CD8-positive, alpha-beta memory T cell (primary cell): ENCODE measurements at regions not wholly inside any gene's neighbourhood (a gene's known extent, or its start where the extent isn't known, plus 50 kb on each side); places are given as distances from the start of the nearest gene placed in this dataset.

Source experiments
- CTCF ChIA-PET: fragments of 350-600 bp; sonication (Branson Sonifier 250); formaldehyde crosslinking; loops from one replicate; lab custom pipeline; 2021; ENCODE audit warnings: antibody characterized with exemption; lab: Charles Lee
- POLR2A ChIA-PET: fragments of 350-600 bp; sonication (Branson Sonifier 250); formaldehyde crosslinking; loops from one replicate; lab custom pipeline; 2021; ENCODE audit warnings: antibody characterized with exemption; lab: Charles Lee
- DNase-seq, 5 donors: peaks; one replicate each; pipeline versions ENCODE4 v3.0.0 to v3.0.0-alpha.2; 2020 to 2022; ENCODE audit warnings: mixed read lengths in 1 of 5
- H3K27ac ChIP-seq: one replicate; pipeline ENCODE4 v1.7.0; 2013; ENCODE audit warnings: low read depth, mild to moderate bottlenecking, low read length, moderate library complexity
- H3K27me3 ChIP-seq: 2 replicates; pipeline ENCODE4 v1.7.0; 2013; ENCODE audit warnings: low read length, mild to moderate bottlenecking; ENCODE audit not compliant: insufficient read depth, poor library complexity, severe bottlenecking
- H3K36me3 ChIP-seq: 2 replicates; pipeline ENCODE4 v1.7.0; 2013; ENCODE audit warnings: mild to moderate bottlenecking, low read length, moderate library complexity; ENCODE audit not compliant: insufficient read depth
- H3K4me1 ChIP-seq: 2 replicates; pipeline ENCODE4 v1.7.0; 2013; ENCODE audit warnings: mild to moderate bottlenecking, low read length, moderate library complexity; ENCODE audit not compliant: insufficient read depth
- H3K4me3 ChIP-seq: 2 replicates; pipeline ENCODE4 v1.7.0; 2013; ENCODE audit warnings: mild to moderate bottlenecking, low read length
- H3K9me3 ChIP-seq: 2 replicates; pipeline ENCODE4 v1.7.0; 2013; ENCODE audit warnings: mild to moderate bottlenecking, low read length
- H3K27ac Mint-ChIP-seq, 8 donors: one replicate each; pipeline ENCODE4 v1.8.0; 2020 to 2021; ENCODE audit warnings: mixed read lengths in 8 of 8, mild to moderate bottlenecking in 6 of 8, inconsistent platforms in 3 of 8, moderate library complexity in 3 of 8
- H3K27me3 Mint-ChIP-seq, 2 donors: one replicate each; pipeline ENCODE4 v1.8.0; 2020 to 2021; ENCODE audit warnings: mixed read lengths in 2 of 2, mild to moderate bottlenecking in 1 of 2, moderate library complexity in 1 of 2
- H3K36me3 Mint-ChIP-seq, 3 donors: one replicate each; pipeline ENCODE4 v1.8.0; 2020 to 2021; ENCODE audit warnings: mixed read lengths in 3 of 3, inconsistent platforms in 1 of 3, mild to moderate bottlenecking in 1 of 3
- H3K4me1 Mint-ChIP-seq, 3 donors: one replicate each; pipeline ENCODE4 v1.8.0; 2020 to 2021; ENCODE audit warnings: mixed read lengths in 3 of 3, inconsistent platforms in 1 of 3, mild to moderate bottlenecking in 1 of 3
- H3K4me3 Mint-ChIP-seq, 7 donors: one replicate each; pipeline ENCODE4 v1.8.0; 2020 to 2021; ENCODE audit warnings: mixed read lengths in 7 of 7, mild to moderate bottlenecking in 6 of 7, moderate library complexity in 4 of 7, inconsistent platforms in 2 of 7
- H3K9me3 Mint-ChIP-seq, 5 donors: one replicate each; pipeline ENCODE4 v1.8.0; 2020 to 2022; ENCODE audit warnings: mixed read lengths in 5 of 5, mild to moderate bottlenecking in 3 of 5, moderate library complexity in 2 of 5, inconsistent platforms in 1 of 5

DNA sequence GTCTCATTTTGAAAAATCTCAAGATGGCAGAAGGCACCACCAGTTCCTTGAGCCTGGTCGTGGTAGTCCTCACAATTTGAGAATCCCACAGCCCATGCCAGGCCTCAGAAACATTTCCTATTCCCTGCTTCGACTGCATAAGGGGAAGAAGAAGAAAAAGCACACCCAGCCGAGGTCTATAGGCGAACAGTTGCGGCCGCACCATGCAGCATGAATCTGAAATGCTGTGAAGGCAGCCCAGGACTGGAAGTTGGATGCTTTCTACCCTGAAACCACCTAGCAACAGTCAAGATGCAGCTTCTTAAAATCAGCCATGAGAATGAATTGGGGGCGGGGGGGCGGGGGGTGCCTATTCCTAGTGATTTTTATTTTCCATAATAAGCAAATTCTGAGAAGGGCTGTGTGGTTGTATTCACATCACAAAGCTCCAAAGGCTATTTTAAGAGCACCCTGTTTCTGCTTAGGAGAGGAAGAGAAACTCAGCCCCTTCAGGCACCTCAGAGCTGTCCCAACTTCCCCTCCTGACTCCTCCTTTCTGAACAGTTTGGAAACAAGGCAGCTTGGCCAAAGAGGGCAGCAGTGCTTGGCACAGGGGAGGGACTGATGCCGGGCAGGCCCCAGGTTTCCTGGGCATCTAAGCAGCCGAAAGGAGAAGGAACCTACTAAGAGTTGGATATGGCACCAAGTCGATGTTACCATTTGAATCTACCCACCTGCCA is 172.5 kb upstream of the FOXN3 start:
- H3K4me1 ChIP-seq: peaks cover 19% of the 10 kb centered on the region
- H3K27ac ChIP-seq: no peak overlapping the region
- no peaks in the 10 kb centered on the region for H3K9me3 ChIP-seq
- H3K4me3 ChIP-seq: no peak overlapping the region
- no peaks in the 10 kb centered on the region for H3K27me3 ChIP-seq
- no peaks in the 10 kb centered on the region for H3K27me3 Mint-ChIP-seq
- ChIA-PET POLR2A (no interaction called here), CTCF (no interaction called here)
- peaks cover 0 to 13% (median 5%) of the 10 kb centered on the region in 5 donors for H3K9me3 Mint-ChIP-seq
- peaks cover 29 to 53% (median 49%) of the 10 kb centered on the region in 3 donors for H3K36me3 Mint-ChIP-seq
- H3K36me3 ChIP-seq: peaks cover 3% of the 10 kb centered on the region
- no peak overlapping the region for H3K4me3 Mint-ChIP-seq
- peaks cover 74 to 92% (median 76%) of the 10 kb centered on the region in 3 donors for H3K4me1 Mint-ChIP-seq
- no peak for DNase-seq
- peak overlapping the region in 5 of 8 donors; percentile 25 to 79 (median 52) for H3K27ac Mint-ChIP-seq

DNA sequence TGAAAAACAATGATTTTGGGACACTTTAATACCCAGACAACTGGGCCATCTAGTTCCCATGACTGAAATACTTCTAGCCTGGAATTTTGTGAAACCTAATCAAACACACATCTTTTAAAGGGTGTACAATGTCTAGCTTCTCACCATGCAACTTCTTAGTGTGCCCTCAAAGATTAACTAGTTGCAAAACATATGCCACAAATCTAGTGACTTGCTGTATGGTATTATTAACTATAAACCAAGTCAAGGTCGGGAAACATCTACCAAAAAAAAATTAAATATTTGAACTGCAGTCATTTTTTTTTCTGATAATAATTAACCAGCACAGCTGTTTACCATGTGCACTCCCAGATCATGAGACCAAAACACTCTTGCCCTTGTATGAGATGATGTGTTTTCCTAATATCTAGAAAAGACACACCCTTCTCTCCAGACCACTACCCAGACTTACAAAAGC is 171.8 kb upstream of the FOXN3 start:
- Histone ChIP-seq H3K27ac (no peak overlapping the region), H3K36me3 (peaks cover 3% of the 10 kb centered on the region), H3K27me3 (no peaks in the 10 kb centered on the region), H3K4me1 (peaks cover 19% of the 10 kb centered on the region), H3K4me3 (no peak overlapping the region), H3K9me3 (no peaks in the 10 kb centered on the region)
- peak overlapping the region in 3 of 8 donors; percentile 48 to 79 (median 52) for H3K27ac Mint-ChIP-seq
- H3K36me3 Mint-ChIP-seq: peaks cover 26 to 46% (median 42%) of the 10 kb centered on the region in 3 donors
- CTCF ChIA-PET: no interaction called here
- H3K4me1 Mint-ChIP-seq: peaks cover 74 to 89% (median 76%) of the 10 kb centered on the region in 3 donors
- no peak overlapping the region for H3K4me3 Mint-ChIP-seq
- H3K9me3 Mint-ChIP-seq: peaks cover 0 to 13% (median 5%) of the 10 kb centered on the region in 5 donors
- POLR2A ChIA-PET: no interaction called here
- no peak for DNase-seq
- H3K27me3 Mint-ChIP-seq: no peaks in the 10 kb centered on the region

DNA sequence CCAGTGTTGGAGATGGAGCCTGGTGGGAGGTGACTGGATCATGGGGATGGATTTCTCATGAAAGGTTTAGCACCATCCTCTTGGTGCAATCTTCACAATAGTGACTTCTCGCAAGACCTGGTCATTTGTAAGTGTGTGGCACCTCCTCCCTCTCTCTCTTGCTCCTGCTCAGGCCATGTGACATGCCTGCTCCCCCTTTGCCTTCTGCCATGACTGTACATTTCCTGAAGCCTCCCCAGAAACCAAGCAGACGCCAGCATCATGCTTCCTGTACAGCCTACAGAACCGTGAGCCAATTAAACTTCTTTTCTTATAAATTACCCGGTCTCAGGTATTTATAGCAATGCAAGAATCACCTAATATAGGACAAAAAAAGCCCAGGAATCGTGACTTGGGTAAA is 171.0 kb upstream of the FOXN3 start:
- H3K4me1 Mint-ChIP-seq: peaks cover 77 to 88% (median 81%) of the 10 kb centered on the region in 3 donors
- no peak for DNase-seq
- POLR2A ChIA-PET: no interaction called here

DNA sequence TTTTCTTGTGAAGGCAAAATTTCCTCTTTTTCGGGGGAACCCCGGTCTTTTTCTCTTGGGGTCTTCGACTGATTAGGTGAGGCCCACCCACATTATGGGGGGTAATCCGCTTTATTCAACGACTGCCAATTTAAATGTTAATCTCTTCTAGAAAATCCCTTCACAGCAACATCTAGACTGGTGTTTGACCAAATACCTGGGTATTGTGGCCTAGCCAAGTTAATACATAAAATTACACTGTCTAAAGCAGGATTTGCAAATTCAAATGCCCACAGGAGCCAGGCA is 170.0 kb upstream of the FOXN3 start:
- no peak for DNase-seq
- peaks cover 8% of the 10 kb centered on the region for H3K36me3 ChIP-seq
- no peak overlapping the region for H3K27ac Mint-ChIP-seq
- CTCF ChIA-PET: no interaction called here
- no peak overlapping the region for H3K27ac ChIP-seq
- H3K4me1 ChIP-seq: peaks cover 27% of the 10 kb centered on the region
- H3K27me3 ChIP-seq: no peaks in the 10 kb centered on the region
- peaks cover 33 to 51% (median 41%) of the 10 kb centered on the region in 3 donors for H3K36me3 Mint-ChIP-seq
- H3K4me3 Mint-ChIP-seq: no peak overlapping the region
- no peaks in the 10 kb centered on the region for H3K9me3 ChIP-seq
- no peaks in the 10 kb centered on the region for H3K27me3 Mint-ChIP-seq
- POLR2A ChIA-PET: no interaction called here
- peaks cover 75 to 85% (median 82%) of the 10 kb centered on the region in 3 donors for H3K4me1 Mint-ChIP-seq
- H3K4me3 ChIP-seq: no peak overlapping the region
- peaks cover 0 to 9% (median 4%) of the 10 kb centered on the region in 5 donors for H3K9me3 Mint-ChIP-seq

More for the DNA sequence above, 171.0 kb upstream of the FOXN3 start:
- Mint-ChIP-seq H3K36me3 (peaks cover 29 to 48% (median 46%) of the 10 kb centered on the region in 3 donors), H3K27ac (peak overlapping the region in 4 of 8 donors; percentile 35 to 84 (median 56)), H3K4me3 (peak overlapping the region in 1 of 7 donors; percentile 47), H3K27me3 (no peaks in the 10 kb centered on the region), H3K9me3 (peaks cover 0 to 13% (median 5%) of the 10 kb centered on the region in 5 donors)
- Histone ChIP-seq H3K9me3 (no peaks in the 10 kb centered on the region), H3K4me1 (peaks cover 23% of the 10 kb centered on the region), H3K36me3 (peaks cover 5% of the 10 kb centered on the region), H3K27ac (no peak overlapping the region), H3K27me3 (no peaks in the 10 kb centered on the region), H3K4me3 (no peak overlapping the region)
- CTCF ChIA-PET: no interaction called here

DNA sequence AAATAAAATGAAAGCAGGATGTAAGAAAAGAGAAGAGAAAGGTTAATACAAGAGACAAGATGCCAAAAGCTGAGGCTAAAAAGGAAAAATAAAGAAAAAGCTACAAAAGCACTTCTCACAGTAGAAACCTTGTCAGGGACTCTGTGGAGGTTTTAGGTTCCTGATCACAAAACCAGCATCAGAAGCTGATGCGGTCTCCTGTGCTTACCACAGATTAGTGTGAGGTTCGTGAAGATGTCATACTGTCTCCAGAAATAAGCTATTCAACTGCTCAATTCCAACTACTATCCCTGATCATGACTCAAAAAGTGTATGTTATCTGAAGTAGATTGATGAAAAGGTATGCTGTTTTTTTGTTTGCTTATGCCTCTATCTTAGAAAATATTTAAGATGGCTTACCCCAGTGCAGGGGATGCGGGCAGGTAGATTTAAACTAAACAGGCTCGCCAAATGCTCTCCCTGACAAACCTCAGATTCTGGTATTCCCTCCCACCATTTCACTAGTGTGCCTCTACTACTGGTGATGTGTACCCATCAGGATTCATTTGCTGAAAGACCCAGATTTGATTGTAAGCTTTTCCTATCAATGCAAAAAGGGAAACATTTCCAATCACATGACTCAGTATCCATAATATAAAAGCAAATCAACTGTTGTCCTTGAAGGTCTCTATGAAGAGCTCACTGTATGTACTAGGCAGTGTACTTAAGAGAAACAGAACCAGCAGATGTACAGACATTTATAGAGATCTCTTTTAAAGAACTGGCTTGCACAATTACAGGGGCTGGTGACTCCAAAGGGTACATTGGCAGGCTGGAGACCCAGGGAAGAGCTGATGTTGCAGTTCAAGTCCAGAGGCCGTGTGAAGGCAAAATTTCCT is 169.5 kb upstream of the FOXN3 start:
- no peak overlapping the region for H3K27ac ChIP-seq
- Mint-ChIP-seq H3K4me3 (peak overlapping the region in 2 of 7 donors; percentile 9 to 47), H3K27me3 (no peaks in the 10 kb centered on the region), H3K36me3 (peaks cover 34 to 53% (median 35%) of the 10 kb centered on the region in 3 donors), H3K27ac (peak overlapping the region in 7 of 8 donors; percentile 2 to 90 (median 24)), H3K4me1 (peaks cover 71 to 85% (median 82%) of the 10 kb centered on the region in 3 donors), H3K9me3 (peaks cover 0 to 5% (median 3%) of the 10 kb centered on the region in 5 donors)
- H3K36me3 ChIP-seq: peaks cover 8% of the 10 kb centered on the region
- DNase-seq: peak in 2 of 5 donors; percentile 25 to 71
- POLR2A ChIA-PET: no interaction called here
- H3K4me3 ChIP-seq: no peak overlapping the region
- H3K9me3 ChIP-seq: no peaks in the 10 kb centered on the region
- H3K27me3 ChIP-seq: no peaks in the 10 kb centered on the region
- peaks cover 27% of the 10 kb centered on the region for H3K4me1 ChIP-seq
- CTCF ChIA-PET: no interaction called here

DNA sequence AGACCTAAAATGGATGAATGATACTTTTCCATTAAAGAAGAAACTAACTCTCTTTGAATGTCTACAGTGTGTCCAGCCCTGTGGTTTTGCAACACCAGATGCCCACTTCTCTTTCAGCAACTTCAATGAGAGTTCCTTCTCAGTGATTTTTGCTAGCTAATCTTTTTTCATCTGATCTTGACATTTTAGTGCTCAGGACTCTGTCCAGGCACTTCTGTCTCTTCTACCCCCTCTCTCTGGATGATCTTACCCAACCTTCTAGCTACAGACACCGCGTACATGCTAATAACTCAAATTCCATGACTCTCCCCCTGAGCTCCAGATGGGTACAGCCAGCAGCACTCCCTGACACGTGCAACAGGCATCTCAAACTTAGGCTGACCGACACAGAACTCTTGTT is 161.1 kb upstream of the FOXN3 start:
- no peak overlapping the region for H3K4me3 ChIP-seq
- Mint-ChIP-seq H3K27me3 (no peaks in the 10 kb centered on the region), H3K4me1 (peaks cover 46 to 87% (median 50%) of the 10 kb centered on the region in 3 donors), H3K36me3 (peaks cover under 1 to 68% (median 18%) of the 10 kb centered on the region in 3 donors), H3K9me3 (no peaks in the 10 kb centered on the region), H3K27ac (peak overlapping the region in 3 of 8 donors; percentile 16 to 59 (median 55)), H3K4me3 (no peak overlapping the region)
- POLR2A ChIA-PET: no interaction called here
- H3K4me1 ChIP-seq: peaks cover 5% of the 10 kb centered on the region
- H3K9me3 ChIP-seq: no peaks in the 10 kb centered on the region
- CTCF ChIA-PET: no interaction called here
- H3K36me3 ChIP-seq: peaks cover 8% of the 10 kb centered on the region
- no peaks in the 10 kb centered on the region for H3K27me3 ChIP-seq
- no peak overlapping the region for H3K27ac ChIP-seq
- no peak for DNase-seq

DNA sequence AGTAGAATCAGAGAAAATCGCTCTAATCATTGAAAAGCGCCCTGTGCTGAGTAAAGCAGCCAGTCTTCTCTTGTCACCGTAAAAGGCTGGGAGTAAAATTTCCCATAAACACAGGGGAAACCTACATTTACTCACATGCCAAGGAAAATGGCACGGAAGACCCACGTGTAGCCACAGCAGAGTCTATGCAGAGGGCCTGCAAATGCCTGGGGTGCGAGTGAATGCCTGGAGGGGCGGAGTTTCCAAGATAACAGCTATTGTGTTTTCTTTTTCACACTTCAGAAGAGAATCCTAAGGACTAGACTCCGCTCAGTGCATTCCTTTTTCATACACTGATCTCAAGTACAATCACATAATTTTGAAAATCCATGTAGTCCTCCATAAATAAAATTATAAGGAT is 159.9 kb upstream of the FOXN3 start:
- Histone ChIP-seq H3K9me3 (no peaks in the 10 kb centered on the region), H3K27me3 (no peaks in the 10 kb centered on the region), H3K4me3 (no peak overlapping the region), H3K4me1 (peaks cover 9% of the 10 kb centered on the region), H3K36me3 (peaks cover 4% of the 10 kb centered on the region), H3K27ac (no peak overlapping the region)
- peaks cover 48 to 91% (median 48%) of the 10 kb centered on the region in 3 donors for H3K4me1 Mint-ChIP-seq
- H3K36me3 Mint-ChIP-seq: peaks cover 0 to 64% (median 11%) of the 10 kb centered on the region in 3 donors
- no peaks in the 10 kb centered on the region for H3K27me3 Mint-ChIP-seq
- H3K27ac Mint-ChIP-seq: peak overlapping the region in 2 of 8 donors; percentile 28 to 42
- POLR2A ChIA-PET: interaction anchor here (0.6 kb wide), 1 partner anchor 21 kb away, joined by 3 read pairs; no protein-coding TSS in a partner anchor
- H3K9me3 Mint-ChIP-seq: no peaks in the 10 kb centered on the region
- DNase-seq: no peak
- no peak overlapping the region for H3K4me3 Mint-ChIP-seq
- CTCF ChIA-PET: no interaction called here
